HCT116 (cell line): ENCODE measurements at regions not wholly inside any gene's neighbourhood (a gene's known extent, or its start where the extent isn't known, plus 50 kb on each side); places are given as distances from the start of the nearest gene placed in this dataset. TPM values are rescaled to one million over a fixed set of nuclear protein-coding genes. Genes with fewer than 3 reads are reported as not detected.

Experiments used
- ATAC-seq: fragments of 200-7000 bp; cut with Tn5 transposase; 2 replicates; pipeline ENCODE4 v1.9.1; 2020; ENCODE audit warnings: mild to moderate bottlenecking, moderate library complexity
- BruUV-seq: library from RNA; stranded (reverse); fragments of 400-500 nt; replicated peaks from 2 replicates; lab custom pipeline; 2021; lab: Mats Ljungman, UMichigan
- CTCF ChIA-PET: fragments of 300-600 bp; sonication (Branson Sonifier 250); formaldehyde crosslinking; loops from one replicate; lab custom pipeline; 2021; ENCODE audit warnings: antibody characterized with exemption; lab: Charles Lee
- POLR2A ChIA-PET: fragments of 300-600, 350-600 bp; sonication (Branson Sonifier 250); formaldehyde crosslinking; loops from one replicate; lab custom pipeline; 2021; ENCODE audit warnings: antibody characterized with exemption; lab: Charles Lee
- RAD21 ChIA-PET, 2 experiments: fragments of 300-600 bp; sonication (Branson Sonifier 250); formaldehyde crosslinking; loops; one replicate each; lab custom pipeline; 2023; ENCODE audit warnings: low total read pairs in 2 of 2; ENCODE audit not compliant: uncharacterized antibody in 2 of 2, unreplicated experiment in 2 of 2, low non-redundant PET in 1 of 2; lab: Charles Lee
- DNase-seq: peaks from one replicate; pipeline ENCODE4 v3.0.0-alpha.2; 2010; ENCODE audit warnings: low read depth, low spot score
- H2AFZ ChIP-seq: fragments of 200-600 bp; shearing (Covaris generic), sonication (generic); 2 replicates; pipeline ENCODE4 v1.6.1; 2017; ENCODE audit warnings: low read depth, mixed run types, mixed read lengths, antibody characterized with exemption, low read length; ENCODE audit not compliant: poor library complexity, severe bottlenecking
- H3K27ac ChIP-seq: 2 replicates; pipeline ENCODE4 v1.5.1; 2012; ENCODE audit warnings: low read depth, low read length
- H3K27me3 ChIP-seq: fragments of 200-600 bp; sonication (generic); 2 replicates; pipeline ENCODE4 v1.6.1; 2016; ENCODE audit warnings: mixed run types, low read length, mixed read lengths; ENCODE audit not compliant: insufficient read depth
- H3K36me3 ChIP-seq, 2 experiments: fragments of 200-500 bp in 1 of 2; fragments of 200-600 bp in 1 of 2; sonication (Bioruptor generic) in 1 of 2; sonication (generic) in 1 of 2; 2 replicates each; pipeline versions ENCODE4 v1.5.1 to v1.6.1; 2014 to 2016; ENCODE audit warnings: low read length in 2 of 2, inconsistent platforms in 1 of 2, mixed read lengths in 1 of 2, mixed run types in 1 of 2; ENCODE audit not compliant: insufficient read depth in 2 of 2, control insufficient read depth in 1 of 2
- H3K4me1 ChIP-seq, 2 experiments: fragments of 200-600 bp in 1 of 2; sonication (generic) in 1 of 2; 2 replicates each; pipeline versions ENCODE4 v1.5.1 to v1.6.1; 2012 to 2017; ENCODE audit warnings: low read length in 2 of 2, inconsistent platforms in 1 of 2, mild to moderate bottlenecking in 1 of 2, mixed read lengths in 1 of 2, mixed run types in 1 of 2, moderate library complexity in 1 of 2; ENCODE audit not compliant: insufficient read depth in 2 of 2, control insufficient read depth in 1 of 2
- H3K4me2 ChIP-seq: fragments of 200-600 bp; sonication (generic); 2 replicates; pipeline ENCODE4 v1.6.1; 2017; ENCODE audit warnings: mixed run types, low read length, mixed read lengths
- H3K4me3 ChIP-seq, 2 experiments: fragments of 200-600 bp in 1 of 2; sonication (generic) in 1 of 2; replicated peaks in 1 of 2; 2 replicates each; pipeline ENCODE4 v1.5.1; 2011 to 2016; ENCODE audit warnings: low read length in 2 of 2, control low read depth in 1 of 2, low read depth in 1 of 2, mild to moderate bottlenecking in 1 of 2, mixed read lengths in 1 of 2, mixed run types in 1 of 2
- H3K79me2 ChIP-seq: fragments of 200-600 bp; sonication (generic); 2 replicates; pipeline ENCODE4 v1.6.1; 2017; ENCODE audit warnings: mild to moderate bottlenecking, mixed run types, low read length, moderate library complexity, mixed read lengths; ENCODE audit not compliant: insufficient read depth
- H3K9ac ChIP-seq: fragments of 200-600 bp; sonication (generic); 2 replicates; pipeline ENCODE4 v1.6.1; 2016; ENCODE audit warnings: low read length, mixed read lengths
- H3K9me2 ChIP-seq: fragments of 200-600 bp; sonication (generic), shearing (Covaris generic); 2 replicates; pipeline ENCODE4 v1.6.1; 2017; ENCODE audit warnings: mixed run types, mild to moderate bottlenecking, moderate library complexity; ENCODE audit not compliant: insufficient read depth
- H3K9me3 ChIP-seq, 2 experiments: fragments of 200-500 bp in 1 of 2; fragments of 200-600 bp in 1 of 2; sonication (Bioruptor generic) in 1 of 2; sonication (generic) in 1 of 2; 2 replicates each; pipeline ENCODE4 v1.6.1; 2014 to 2017; ENCODE audit warnings: low read length in 2 of 2, mixed read lengths in 2 of 2, inconsistent platforms in 1 of 2, low read depth in 1 of 2, mild to moderate bottlenecking in 1 of 2, mixed run types in 1 of 2, moderate library complexity in 1 of 2; ENCODE audit not compliant: control insufficient read depth in 1 of 2, insufficient read depth in 1 of 2
- H4K20me1 ChIP-seq: fragments of 200-600 bp; sonication (generic), shearing (Covaris generic); 2 replicates; pipeline ENCODE4 v1.6.1; 2017; ENCODE audit warnings: mixed run types, mild to moderate bottlenecking, moderate library complexity; ENCODE audit not compliant: insufficient read depth
- CEBPB ChIP-seq: IDR thresholded peaks from 2 replicates; pipeline ENCODE4 v1.6.1; 2012; ENCODE audit warnings: low read depth
- CTCF ChIP-seq, 3 experiments: fragments of 200-600 bp in 1 of 3; sonication (generic) in 1 of 3; IDR thresholded peaks in 2 of 3; conservative IDR thresholded peaks in 1 of 3; 2 replicates each; pipeline ENCODE4 v1.5.1; 2012 to 2017; ENCODE audit warnings: low read depth in 2 of 3, low read length in 2 of 3, antibody characterized with exemption in 1 of 3, borderline replicate concordance in 1 of 3, control low read depth in 1 of 3, mild to moderate bottlenecking in 1 of 3, mixed read lengths in 1 of 3, mixed run types in 1 of 3, moderate library complexity in 1 of 3; ENCODE audit not compliant: insufficient read depth in 1 of 3
- EZH2phosphoT487 ChIP-seq: fragments of 200-600 bp; IDR thresholded peaks from 2 replicates; pipeline ENCODE4 v1.6.1; 2018; ENCODE audit warnings: antibody characterized with exemption, borderline replicate concordance
- SIN3A ChIP-seq: IDR thresholded peaks from 2 replicates; pipeline ENCODE4 v1.6.1; 2012; ENCODE audit warnings: low read depth
- SP1 ChIP-seq: IDR thresholded peaks from 2 replicates; pipeline ENCODE4 v1.6.1; 2012; ENCODE audit warnings: low read depth
- YY1 ChIP-seq: IDR thresholded peaks from 2 replicates; pipeline ENCODE4 v1.6.1; 2011; ENCODE audit warnings: low read length, low read depth, moderate library complexity, mild to moderate bottlenecking; ENCODE audit not compliant: insufficient replicate concordance; ENCODE audit errors: extremely low read depth
- ZNF274 ChIP-seq: fragments of 200-500 bp; sonication (Bioruptor generic); IDR thresholded peaks from 2 replicates; pipeline ENCODE4 v1.6.1; 2014; ENCODE audit warnings: mild to moderate bottlenecking, low read depth, low read length, inconsistent platforms
- intact Hi-C: fragments of 100-400 bp; cut with micrococcal nuclease; formaldehyde crosslinking; loops from 2 replicates; pipeline ENCODE4 v1.10.0; 2022
- microRNA-seq: library from miRNA; unstranded; fragments of <30 nt; microRNA quantifications from one replicate; pipeline ENCODE4, GENCODE V29; 2016; ENCODE audit warnings: borderline number of aligned reads

GRCh38 chr11:103850419-103851165 is 185.8 kb upstream of the DDI1 start:
- intact Hi-C loops, result no loop called here
- Histone ChIP-seq H3K79me2 (no peaks in the 10 kb centered on the region), H3K27ac (no peak overlapping the region), H3K9me2 (no peaks in the 10 kb centered on the region), H3K9me3 (no peaks in the 10 kb centered on the region), H3K4me3 (no peak overlapping the region), H3K9ac (no peak overlapping the region), H3K27me3 (no peaks in the 10 kb centered on the region), H4K20me1 (no peaks in the 10 kb centered on the region), H3K4me1 (no peaks in the 10 kb centered on the region), H3K4me2 (no peak overlapping the region), H3K36me3 (no peaks in the 10 kb centered on the region), H2AFZ (no peak overlapping the region)
- DNase-seq, result no peak
- TF ChIP-seq EZH2phosphoT487, result no peak
- TF ChIP-seq SIN3A, result no peak
- TF ChIP-seq CTCF (IDR thresholded peaks at IDR 0.05 in 2 of 3, conservative IDR thresholded peaks at IDR 0.05 in 1 of 3; ENCODE audit: borderline replicate concordance in 1 of 3, insufficient read depth in 1 of 3, low read depth in 2 of 3, low read length in 2 of 3), result no peak
- no peak for TF ChIP-seq ZNF274
- TF ChIP-seq CEBPB, result no peak
- no peak for TF ChIP-seq SP1
- no peak for ATAC-seq
- ChIA-PET POLR2A (no interaction called here), CTCF (no interaction called here), RAD21 (interaction anchor here in 1 of 2 experiments (0.6 kb wide), 1 partner anchor 27 kb away, joined by 3 read pairs; no protein-coding TSS in a partner anchor)
- BruUV-seq, result no TSS peak

GRCh38 chr11:103851166-103851651 is 185.2 kb upstream of the DDI1 start:
- Histone ChIP-seq H3K9me3 (no peaks in the 10 kb centered on the region), H3K27ac (no peak overlapping the region), H3K9me2 (no peaks in the 10 kb centered on the region), H2AFZ (no peak overlapping the region), H3K9ac (no peak overlapping the region), H4K20me1 (no peaks in the 10 kb centered on the region), H3K79me2 (no peaks in the 10 kb centered on the region), H3K4me2 (no peak overlapping the region), H3K27me3 (no peaks in the 10 kb centered on the region), H3K4me1 (no peaks in the 10 kb centered on the region), H3K4me3 (no peak overlapping the region), H3K36me3 (no peaks in the 10 kb centered on the region)
- no TSS peak for BruUV-seq
- DNase-seq (no peak), ATAC-seq (no peak)
- ChIA-PET CTCF (no interaction called here), RAD21 (interaction anchor here in 1 of 2 experiments (0.6 kb wide), 1 partner anchor 26 kb away, joined by 3 read pairs; no protein-coding TSS in a partner anchor), POLR2A (no interaction called here)
- intact Hi-C loops, result no loop called here
- TF ChIP-seq YY1, result no peak

Small RNA genes lying in the stretch of these regions (microRNA-seq; reads per million reads assigned to microRNA genes)
- gene MIR4693, result not detected
